HG03442 (cell line): ENCODE measurements at regions not wholly inside any gene's neighbourhood (a gene's known extent, or its start where the extent isn't known, plus 50 kb on each side); places are given as distances from the start of the nearest gene placed in this dataset.
"Not testable (repeated sequence)": the region's sequence is repeated elsewhere in the genome, so short reads cannot be mapped to it uniquely, and the experiment has no call there.

ENCODE experiments used
- ATAC-seq: cut with Tn5 transposase; IDR thresholded peaks from one replicate; pipeline ENCODE4 v1.9.1; 2021; ENCODE audit warnings: mild to moderate bottlenecking, moderate library complexity; ENCODE audit not compliant: unreplicated experiment

DNA sequence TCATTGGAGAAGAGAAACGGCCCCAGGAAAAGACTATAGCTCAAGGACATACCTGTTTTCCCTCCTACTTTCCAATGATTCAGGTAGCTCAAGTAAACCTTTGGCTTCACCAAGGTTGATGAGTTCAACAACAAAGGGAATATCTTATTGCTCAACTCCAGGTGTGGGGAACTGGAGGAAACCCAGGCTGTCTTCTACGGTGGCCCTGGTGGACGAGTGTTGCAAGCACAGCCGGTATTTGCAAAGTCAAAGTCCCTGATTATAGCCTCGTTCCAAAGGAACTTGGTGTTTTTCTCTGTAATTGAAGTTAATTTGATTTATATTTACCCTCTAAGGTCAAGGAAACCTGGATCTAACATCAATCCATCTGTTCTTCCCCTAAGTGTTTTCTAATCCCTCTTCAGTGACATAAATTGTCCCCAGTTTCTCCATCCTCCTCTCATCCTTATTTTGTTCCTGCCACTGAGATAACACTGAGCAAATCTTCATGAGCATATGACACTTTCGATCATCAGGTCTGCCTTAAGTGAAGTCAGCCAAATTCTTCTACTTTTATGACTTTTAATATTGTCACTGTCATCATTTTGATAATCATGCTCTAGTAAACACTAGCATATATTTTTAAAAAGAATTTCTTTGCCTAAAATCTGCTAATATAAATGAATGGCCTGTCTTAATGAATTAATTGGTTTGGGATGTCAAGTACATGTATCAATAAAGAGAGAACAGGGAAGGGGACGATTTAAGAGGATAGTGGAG, 174.6 kb upstream of the TBX3 start:
- ATAC-seq, result no peak

DNA sequence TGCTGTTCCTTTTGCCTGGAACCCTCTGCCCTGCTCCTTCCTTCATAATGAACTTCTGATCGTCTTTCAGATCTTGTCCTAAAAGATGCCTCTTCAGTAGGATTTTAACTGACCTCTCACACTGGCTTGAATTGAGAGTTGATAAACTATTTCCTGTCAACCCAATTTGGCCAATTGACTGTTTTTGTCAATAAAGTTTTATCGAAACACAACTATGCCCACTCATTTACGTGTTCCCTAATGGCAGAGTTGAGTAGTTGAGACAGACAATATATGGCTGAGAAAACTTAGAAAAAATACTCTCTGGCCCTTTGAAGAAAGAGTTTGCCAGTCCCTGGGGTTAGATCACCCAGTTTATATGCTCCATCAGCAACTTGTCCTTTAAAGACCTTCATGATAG, 171.7 kb upstream of the TBX3 start:
- ATAC-seq, result no peak

DNA sequence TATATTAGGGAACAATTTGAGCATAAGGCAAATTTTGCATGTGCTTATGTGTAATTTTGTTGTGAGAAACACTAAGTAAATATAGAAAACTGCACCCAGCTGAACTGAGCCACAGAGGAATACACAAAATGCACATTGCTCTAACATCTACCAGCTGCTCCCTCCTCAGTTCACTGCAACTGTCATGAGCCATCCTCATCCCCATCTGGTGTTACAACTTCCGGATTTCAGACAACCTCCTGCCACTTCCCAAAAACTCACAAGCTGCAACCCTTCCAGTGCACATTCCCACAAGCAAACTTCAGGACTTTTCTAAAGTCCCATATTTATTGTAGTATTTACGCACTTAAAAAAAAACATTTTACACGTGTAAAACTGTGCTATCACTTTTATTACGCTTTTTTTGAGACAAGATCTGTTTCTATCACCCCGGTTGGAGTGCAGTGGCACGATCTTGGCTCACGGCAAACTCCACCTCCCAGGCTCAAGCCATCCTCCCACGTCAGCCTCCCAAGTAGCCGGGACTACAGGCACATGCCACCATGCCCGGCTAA, 169.1 kb upstream of the TBX3 start:
- ATAC-seq, result no peak

DNA sequence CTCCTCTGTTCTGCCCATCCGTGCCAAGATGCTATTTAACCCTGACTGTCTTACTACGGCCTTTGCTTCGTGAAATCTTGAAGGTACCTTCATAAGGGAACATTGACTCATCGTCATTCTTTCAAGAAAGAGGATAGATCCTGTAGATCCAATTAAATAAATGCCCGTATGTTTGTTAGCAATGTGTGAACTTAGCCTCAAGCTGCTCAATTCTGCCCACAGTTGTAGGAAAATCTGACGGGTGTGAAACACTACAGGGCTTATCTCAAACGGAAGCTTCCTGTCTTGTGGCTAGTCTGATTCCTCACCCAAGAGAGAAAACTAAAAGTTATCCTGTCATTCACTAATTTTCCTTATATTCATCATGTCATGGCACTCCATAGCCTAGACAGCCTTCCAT, 168.0 kb upstream of the TBX3 start:
- ATAC-seq, result no peak

DNA sequence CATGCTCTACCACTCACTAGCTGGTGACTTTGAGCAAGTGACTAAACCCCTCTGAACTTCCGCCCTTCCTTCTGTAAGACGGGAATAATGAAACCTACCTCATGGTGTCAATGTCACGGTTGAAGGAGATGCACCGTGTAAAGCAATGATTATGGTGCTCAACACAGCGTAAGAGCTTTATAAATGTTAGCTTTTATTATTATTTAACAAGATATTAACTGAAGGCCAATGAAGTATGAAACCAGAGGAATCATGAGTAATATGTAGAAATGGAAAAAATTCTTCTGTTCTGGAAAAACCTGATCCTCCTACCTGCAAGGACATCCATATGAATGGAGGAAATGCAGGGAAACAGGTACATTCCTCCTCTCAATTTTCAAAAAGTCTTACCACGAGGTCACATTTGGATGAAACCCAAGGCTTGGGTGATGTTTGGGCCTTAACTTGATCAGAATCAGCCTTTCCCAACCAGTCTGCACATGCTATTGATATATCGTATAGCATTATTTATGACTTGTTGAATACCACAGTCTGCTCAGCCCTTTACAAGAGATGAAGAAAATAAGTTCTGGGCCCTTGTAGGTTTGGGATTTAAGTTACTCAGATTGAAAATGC, 166.8 kb upstream of the TBX3 start:
- no peak for ATAC-seq

DNA sequence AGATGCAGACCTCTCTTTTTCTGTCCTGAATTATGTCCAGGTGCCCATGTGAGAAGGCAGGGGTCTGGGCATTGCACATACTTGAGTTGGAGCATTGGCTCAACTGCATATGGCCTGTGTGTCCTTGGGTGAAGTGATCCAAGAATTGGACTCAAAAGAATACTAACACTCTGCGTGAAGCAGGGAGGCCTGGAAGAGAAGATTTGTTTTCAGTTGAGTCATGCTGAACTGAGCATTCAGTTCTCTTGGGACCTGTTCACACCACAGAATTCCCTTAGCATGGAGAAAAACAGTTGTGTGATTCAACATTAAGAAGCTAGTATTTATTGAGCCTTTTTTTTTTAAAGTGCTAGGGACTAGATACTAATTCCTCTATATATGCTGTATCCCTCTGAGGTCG, 164.7 kb upstream of the TBX3 start:
- ATAC-seq, result no peak

DNA sequence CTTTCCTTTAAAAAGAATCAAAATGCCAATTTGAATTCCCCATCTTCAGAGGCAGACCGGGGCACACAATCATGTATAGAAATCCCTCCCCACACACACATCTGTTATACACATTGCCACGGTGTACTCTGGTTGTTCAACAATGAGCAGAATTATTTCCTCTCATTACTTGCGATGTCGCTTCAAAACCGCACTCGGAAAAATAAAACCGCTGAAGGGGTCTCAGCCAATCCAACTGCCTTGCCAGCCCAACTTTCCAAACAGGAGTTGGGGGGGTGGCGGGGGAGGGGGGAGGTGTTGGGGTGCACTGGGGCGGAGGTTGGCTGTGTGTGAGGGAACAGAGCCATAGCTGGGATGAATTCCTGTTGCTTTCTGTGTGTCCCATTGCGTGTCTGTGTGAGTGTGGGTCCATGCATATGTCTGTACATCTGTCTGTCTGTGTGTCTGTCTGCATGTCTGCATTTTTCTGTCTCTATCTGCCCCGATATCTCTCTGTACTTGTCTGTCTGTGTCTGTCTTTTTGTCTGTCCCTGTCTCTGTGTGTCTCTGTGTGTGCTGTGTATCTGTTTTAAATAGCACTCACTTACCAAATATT, 163.6 kb upstream of the TBX3 start:
- no peak for ATAC-seq

DNA sequence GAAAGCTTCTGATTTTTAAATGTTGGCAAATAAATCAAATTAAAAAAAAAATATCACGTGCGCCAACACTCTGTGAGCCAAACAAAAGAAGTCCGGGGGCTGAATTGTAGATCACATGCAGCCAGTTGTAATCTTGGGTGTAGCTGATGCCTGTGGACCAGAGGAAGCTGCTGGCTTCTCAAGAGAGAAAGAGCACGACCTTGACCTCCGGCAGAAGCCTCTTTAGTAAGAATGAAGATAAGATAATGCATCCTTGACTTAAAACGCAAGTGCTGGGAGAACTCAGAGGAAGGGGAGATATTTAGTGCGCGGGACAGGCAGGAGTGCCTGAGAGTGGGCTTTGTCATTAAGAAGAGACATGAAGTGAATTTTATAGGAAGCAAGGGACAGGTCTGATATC, 162.8 kb upstream of the TBX3 start:
- no peak for ATAC-seq

DNA sequence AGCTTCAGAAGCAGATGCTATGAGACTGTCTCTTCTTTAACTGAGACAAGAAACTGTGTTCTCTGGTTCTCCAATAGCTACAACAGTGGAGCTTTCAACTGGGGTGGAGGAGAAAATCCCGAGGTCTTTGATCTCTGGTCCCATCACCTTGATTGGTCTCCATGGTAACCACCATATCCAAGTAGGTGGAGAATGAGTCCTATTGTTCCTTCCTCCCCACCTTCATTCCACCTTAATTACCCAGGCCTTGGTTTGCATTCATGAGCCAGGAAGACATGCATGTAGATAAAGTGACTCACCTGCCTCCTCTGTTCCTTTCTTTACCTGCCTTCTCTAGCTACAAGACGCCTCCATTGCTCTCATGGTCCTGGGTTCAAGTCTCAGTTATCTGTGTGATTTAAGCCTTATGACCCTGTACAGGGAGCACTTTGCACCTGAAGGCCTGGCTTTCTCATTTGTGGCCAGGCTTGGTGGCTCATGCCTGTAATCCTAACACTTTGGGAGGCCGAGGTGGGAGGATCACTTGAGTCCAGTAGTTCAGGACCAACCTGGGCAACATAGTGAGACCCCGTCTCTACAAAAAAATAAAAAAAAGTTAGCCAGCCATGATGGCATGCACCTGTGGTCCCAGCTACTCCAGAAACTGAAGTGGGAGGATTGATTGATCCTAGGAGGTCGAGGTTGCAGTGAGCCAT, 157.7 kb upstream of the TBX3 start:
- no peak for ATAC-seq

DNA sequence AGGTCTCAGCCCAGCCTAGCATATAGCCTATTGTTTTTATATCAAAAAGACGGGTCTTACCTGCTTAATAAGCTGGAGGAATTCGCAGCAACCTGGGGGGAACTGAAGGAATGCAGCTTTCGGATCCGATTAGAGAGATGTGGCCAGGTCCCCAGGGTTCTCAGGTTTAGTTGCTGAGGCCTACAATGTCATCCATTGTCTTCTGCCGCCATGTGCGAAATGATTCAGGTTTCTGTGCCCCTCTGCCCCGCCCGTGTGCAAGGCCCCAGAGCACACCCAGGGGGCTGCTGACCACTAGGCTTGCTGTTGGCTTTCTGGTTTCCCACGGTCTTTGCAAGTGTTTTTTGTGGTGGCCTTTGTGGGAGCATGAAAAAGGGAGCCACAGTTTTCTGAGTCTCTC, 154.5 kb upstream of the TBX3 start:
- ATAC-seq, result no peak

DNA sequence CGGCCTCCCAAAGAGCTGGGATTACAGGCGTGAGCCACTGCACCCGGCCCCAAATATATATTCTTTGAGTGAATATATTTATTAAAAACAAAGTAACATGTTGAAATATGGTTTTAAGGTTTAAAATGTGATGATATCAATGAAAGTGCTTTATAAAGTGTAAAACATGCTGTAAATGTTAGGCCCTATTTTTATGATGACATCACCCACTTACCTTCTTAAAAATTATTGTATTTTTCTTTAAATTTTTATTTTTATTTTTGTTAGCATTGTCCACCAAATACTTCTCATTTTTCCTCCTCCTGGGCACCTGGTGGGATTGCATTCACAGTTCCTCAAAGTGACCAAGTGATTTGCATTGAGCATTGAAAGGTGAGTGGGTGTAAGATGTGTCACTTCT, 152.6 kb upstream of the TBX3 start:
- ATAC-seq, result no peak

DNA sequence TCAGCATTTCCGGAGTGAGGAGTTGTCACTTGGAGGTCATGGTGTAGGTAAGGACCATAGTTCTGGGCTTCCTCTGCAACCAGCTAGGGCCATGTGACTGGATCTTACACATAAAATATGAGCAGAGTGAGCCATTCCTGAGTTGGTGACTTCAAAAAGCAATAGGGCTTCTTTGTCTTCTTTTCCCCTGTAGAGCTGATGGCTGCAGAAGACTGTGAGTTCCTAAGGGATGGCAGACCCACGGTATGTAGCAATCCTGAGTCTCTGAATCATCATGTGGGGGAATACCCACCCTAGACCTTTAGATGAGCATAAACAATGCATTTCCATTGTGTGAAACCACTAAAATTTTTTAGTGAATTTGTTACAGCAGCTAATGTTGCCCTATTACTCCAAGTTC, 151.1 kb upstream of the TBX3 start:
- ATAC-seq, result no peak

DNA sequence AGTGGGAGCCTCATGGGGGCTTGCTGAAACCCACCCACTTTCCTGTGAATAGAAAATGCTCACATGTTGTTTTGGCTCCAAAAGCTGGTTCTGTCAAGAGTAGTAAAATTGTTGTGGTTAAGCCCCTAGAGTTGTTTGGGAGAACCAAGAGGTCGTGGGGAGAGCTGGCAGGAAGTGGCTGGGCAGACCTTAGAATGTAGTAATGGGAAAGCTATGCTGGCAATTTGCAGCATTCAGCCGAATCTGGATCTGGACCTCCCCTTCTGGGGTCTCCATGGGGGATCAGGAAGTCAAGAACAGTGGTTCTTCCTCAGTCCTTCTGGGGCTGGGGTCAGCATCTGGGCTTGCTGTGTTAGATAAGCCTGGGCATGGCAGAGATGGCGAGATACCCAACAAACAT, 150.6 kb upstream of the TBX3 start:
- ATAC-seq, result no peak

DNA sequence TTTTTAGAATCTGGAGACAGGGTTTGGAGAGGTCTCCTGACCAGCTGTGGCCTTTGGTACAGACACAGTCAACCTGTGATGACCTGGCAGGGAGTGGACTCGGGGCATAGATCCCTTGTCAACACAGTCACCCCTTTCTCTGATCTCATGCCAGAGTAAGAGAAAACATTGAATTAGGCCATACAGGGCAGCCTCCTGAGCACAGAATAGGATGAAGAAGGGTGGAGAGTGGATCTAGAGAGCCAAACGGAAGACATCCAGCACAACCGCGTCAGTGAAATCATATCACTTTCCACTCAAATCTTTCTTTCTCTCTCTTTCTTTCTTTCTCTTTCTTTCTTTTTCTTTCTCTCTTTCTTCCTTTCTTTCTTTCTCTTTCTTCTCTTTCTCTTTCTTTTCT, 145.9 kb upstream of the TBX3 start:
- ATAC-seq, result no peak

DNA sequence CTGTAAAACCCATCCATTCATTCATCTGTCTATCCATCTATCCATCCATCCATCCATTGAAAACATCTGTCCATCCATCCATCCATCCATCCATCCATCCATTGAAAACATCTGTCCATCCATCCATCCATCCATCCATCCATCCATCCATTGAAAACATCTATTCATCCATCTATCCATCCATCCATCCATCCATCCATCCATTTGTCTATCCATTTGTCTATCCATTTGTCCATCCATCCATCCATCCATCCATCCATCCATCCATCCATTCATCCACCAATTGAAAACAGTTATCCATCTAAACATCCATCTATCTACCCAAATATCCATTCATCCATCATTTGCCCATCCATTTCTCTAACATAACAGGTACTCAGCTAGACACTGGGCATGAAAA, 145.3 kb upstream of the TBX3 start:
- not testable (repeated sequence) for ATAC-seq

DNA sequence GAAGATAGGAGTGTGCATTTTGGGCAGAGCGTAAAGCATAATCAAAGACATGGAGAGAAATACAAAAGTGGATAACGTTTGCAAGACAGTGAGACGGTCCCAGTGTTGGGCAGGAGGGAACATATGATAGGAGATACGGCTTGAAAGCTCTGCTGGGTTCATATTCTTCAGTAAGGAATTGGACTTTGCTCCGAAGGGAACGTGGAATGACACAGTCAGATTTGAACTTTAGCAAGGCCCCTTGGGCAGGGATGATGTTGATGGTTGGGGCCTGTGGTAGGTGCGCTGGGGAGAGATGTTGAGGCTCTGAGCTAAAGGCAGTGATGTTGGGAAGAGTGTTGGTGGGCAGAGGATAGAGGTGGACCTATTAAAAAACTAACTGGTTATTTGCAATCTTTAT, 143.5 kb upstream of the TBX3 start:
- ATAC-seq, result no peak

DNA sequence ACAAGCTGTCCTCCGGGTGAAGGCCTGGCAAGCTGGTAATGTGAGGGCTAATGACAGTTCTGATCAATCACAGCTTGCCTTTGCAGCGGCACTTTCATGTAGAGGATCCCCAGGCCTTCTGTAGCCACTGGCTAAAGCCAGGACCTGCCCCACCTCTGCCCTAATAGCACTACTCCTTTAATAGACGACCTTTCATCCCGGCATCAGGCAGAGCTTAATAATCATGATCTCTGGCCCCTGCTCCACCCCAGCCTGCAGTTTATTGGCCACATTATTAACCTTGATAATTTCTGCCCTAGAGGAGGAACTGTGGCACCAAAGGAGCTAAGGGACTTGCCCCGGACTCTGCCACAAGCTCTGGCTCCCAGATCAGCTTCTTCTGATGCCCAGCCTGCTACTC, 142.3 kb upstream of the TBX3 start:
- no peak for ATAC-seq

DNA sequence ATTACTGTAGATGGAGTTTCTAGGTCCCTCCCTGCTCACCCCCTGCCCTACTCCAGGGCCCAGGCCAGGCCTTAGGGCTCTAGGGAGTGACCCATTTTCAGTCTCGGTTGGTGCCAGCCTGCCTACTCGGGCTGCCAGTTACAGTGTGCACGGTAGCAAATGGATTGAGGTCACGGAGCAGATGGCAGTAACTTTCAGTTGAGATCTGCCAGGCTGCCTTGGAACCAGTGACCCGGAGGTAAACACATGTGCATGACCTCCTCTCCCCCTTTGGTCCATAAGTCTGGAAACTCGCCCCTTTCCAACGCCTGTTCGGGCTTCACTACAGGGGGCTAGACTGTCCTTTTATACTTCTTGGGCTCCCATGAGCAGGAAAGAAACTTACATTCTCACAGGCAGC, 139.7 kb upstream of the TBX3 start:
- ATAC-seq, result no peak

DNA sequence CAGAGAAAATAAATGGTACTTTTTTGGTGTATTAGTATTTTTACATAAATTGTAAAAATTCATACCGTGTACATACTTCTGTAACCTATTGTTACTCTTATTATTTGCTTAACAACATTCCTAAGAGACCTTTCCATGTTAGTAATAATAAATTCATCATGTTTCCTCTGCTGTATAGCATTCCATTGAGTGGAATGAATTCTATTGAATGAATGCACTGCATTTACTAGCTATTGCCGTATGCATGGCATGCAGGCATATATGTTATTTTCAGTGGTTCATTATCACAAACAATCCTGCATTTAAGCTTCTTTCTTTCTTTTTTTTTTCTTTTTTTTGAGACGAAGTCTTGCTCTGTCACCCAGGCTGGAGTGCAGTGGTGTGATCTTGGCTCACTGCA, 137.6 kb upstream of the TBX3 start:
- no peak for ATAC-seq

DNA sequence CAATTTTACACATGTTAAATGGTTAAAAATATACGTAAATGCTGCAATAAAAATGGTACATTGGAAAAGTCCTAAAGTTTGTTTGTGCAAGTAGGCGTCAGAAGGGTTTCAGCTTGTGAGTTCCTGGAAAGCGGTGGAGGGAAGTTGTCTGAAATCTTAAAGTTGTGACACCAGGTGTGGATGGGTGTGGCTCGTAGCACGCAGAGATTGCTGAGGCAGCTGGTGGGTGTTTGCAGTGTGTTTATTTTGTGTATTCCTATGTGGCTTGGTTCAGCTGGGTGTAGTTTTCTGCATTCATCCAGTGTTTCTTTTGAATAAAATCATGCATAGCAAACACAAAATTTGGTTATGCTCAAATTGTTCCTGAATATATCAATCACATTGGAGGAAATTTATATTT, 136.8 kb upstream of the TBX3 start:
- no peak for ATAC-seq

DNA sequence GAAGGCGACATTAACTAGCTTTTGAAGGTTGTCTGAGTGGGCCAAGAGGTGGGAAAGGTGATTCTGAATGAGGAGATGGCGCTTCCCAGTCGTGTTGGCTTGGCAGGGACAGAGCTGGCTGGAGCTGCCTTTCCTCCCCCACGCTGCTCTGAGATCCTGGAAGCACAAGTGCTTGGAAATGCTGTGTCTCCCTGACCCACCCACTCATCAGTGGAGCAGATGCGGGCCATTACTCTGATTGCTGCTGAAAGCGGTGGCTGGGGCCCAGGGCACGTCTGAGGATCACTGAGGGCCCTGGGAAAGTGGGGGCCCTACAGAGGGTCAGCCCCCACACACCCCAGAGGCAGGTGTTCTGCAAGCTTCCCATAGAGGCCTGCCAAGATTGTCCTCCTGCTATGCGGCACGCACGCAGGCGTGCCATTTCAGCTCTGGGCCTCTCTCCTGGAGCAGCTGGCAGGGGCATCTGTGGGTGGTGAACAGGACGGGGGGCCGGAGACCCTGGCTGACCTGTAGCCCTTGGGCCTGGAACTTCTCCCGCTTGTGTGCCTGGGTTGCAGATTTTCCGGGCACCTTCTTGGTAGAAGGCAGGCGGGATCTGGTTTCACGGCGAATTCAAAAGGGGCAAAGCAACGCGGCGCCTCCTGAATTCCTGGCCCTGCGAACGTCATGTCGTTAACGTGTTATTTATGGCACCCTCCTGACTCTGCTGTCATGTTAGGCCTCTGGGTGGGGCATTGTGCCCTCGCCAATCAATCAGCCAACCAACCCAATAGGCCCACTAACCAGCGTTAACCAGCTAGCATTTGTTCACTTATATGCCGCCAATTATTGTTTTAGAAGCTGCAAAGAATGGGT, 133.8 kb upstream of the TBX3 start:
- ATAC-seq, result no peak
